ENCODE measurements at regions not wholly inside any gene's neighbourhood (a gene's known extent, or its start where the extent isn't known, plus 50 kb on each side); places are given as distances from the start of the nearest gene placed in this dataset.

DNA sequence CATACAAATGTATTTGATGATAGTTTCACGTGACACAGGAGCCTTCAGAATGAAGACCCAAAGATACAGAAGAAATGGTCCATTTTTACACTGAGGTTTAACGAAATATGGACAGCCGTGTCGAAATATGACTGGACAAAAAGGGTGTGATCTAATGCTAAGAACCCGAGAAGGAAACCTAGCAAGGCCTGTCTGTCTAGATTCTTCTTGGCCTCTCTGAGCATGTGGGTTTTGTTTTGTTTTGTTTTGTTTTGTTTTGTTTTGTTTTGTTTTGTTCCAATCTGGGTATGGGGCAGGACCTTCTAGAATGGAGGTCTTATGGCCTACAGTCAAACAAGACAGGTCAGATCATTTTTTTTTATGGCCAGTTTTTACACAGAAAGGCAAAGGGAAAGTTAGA lies 242.7 kb upstream of the STT3B start:
- TF ChIP-seq POLR2A (IDR thresholded peaks at IDR 0.05; ENCODE audit: low read depth, low read length) (no peak), CEBPB (IDR thresholded peaks at IDR 0.05; ENCODE audit: low read depth, low read length) (no peak), MAFK (IDR thresholded peaks at IDR 0.05; ENCODE audit: low read depth, low read length) (no peak)
- TF ChIP-seq, protein P1, sequence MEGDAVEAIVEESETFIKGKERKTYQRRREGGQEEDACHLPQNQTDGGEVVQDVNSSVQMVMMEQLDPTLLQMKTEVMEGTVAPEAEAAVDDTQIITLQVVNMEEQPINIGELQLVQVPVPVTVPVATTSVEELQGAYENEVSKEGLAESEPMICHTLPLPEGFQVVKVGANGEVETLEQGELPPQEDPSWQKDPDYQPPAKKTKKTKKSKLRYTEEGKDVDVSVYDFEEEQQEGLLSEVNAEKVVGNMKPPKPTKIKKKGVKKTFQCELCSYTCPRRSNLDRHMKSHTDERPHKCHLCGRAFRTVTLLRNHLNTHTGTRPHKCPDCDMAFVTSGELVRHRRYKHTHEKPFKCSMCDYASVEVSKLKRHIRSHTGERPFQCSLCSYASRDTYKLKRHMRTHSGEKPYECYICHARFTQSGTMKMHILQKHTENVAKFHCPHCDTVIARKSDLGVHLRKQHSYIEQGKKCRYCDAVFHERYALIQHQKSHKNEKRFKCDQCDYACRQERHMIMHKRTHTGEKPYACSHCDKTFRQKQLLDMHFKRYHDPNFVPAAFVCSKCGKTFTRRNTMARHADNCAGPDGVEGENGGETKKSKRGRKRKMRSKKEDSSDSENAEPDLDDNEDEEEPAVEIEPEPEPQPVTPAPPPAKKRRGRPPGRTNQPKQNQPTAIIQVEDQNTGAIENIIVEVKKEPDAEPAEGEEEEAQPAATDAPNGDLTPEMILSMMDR (conservative IDR thresholded peaks at IDR 0.05; ENCODE audit: low read depth, low read length): no peak

Data from IMR-90 (cell line).